GM19397 (cell line): ENCODE measurements at regions not wholly inside any gene's neighbourhood (a gene's known extent, or its start where the extent isn't known, plus 50 kb on each side); places are given as distances from the start of the nearest gene placed in this dataset.

Source experiments
- ATAC-seq: cut with Tn5 transposase; IDR thresholded peaks from one replicate; pipeline ENCODE4 v1.9.1; 2021; ENCODE audit warnings: mild to moderate bottlenecking, moderate library complexity; ENCODE audit not compliant: unreplicated experiment

- ATAC-seq: no peak
Observed at GRCh38 chr12:91432089-91432488, 249.5 kb upstream of the DCN start.

- ATAC-seq: no peak
Observed at GRCh38 chr12:91424506-91424905, 241.9 kb upstream of the DCN start.

- ATAC-seq: no peak
Observed at GRCh38 chr12:91423693-91424050, 241.1 kb upstream of the DCN start.

- no peak for ATAC-seq
Observed at GRCh38 chr12:91422811-91423692, 240.4 kb upstream of the DCN start.

GRCh38 chr12:91422127-91422526, 239.5 kb upstream of the DCN start:
- ATAC-seq: no peak

GRCh38 chr12:91419809-91420208, 237.2 kb upstream of the DCN start:
- ATAC-seq: no peak

- no peak for ATAC-seq
Observed at GRCh38 chr12:91418221-91419090, 235.8 kb upstream of the DCN start.

GRCh38 chr12:91417650-91418049, 235.0 kb upstream of the DCN start:
- no peak for ATAC-seq

- no peak for ATAC-seq
Observed at GRCh38 chr12:91414636-91415035, 232.0 kb upstream of the DCN start.

- no peak for ATAC-seq
Observed at GRCh38 chr12:91413581-91414546, 231.2 kb upstream of the DCN start.

GRCh38 chr12:91406920-91407341, 224.3 kb upstream of the DCN start:
- ATAC-seq: peak; percentile 67

GRCh38 chr12:91404441-91404840, 221.8 kb upstream of the DCN start:
- ATAC-seq: no peak

GRCh38 chr12:91401190-91401589, 218.6 kb upstream of the DCN start:
- ATAC-seq: no peak

GRCh38 chr12:91400271-91400670, 217.7 kb upstream of the DCN start:
- no peak for ATAC-seq

- ATAC-seq: no peak
Observed at GRCh38 chr12:91397866-91398532, 215.4 kb upstream of the DCN start.

- no peak for ATAC-seq
Observed at GRCh38 chr12:91396293-91396692, 213.7 kb upstream of the DCN start.

GRCh38 chr12:91395628-91396135, 213.1 kb upstream of the DCN start:
- no peak for ATAC-seq

- ATAC-seq: no peak
Observed at GRCh38 chr12:91394903-91395302, 212.3 kb upstream of the DCN start.

- ATAC-seq: no peak
Observed at GRCh38 chr12:91388573-91388972, 206.0 kb upstream of the DCN start.
